Left renal cortex interstitium (tissue), 4 donors: ENCODE measurements at regions not wholly inside any gene's neighbourhood (a gene's known extent, or its start where the extent isn't known, plus 50 kb on each side); places are given as distances from the start of the nearest gene placed in this dataset.

Experiments used
- DNase-seq, 4 donors: peaks; one replicate each; pipeline ENCODE4 v3.0.0-alpha.2; 2013; ENCODE audit warnings: low read depth in 4 of 4, low spot score in 2 of 4, missing footprints in 1 of 4

GRCh38 chr12:53830631-53831030 is 78.9 kb upstream of the CISTR start:
- DNase-seq = no peak

GRCh38 chr12:53836119-53836655 is 84.4 kb upstream of the CISTR start:
- no peak for DNase-seq

- no peak for DNase-seq
Observed at GRCh38 chr12:53838978-53839377, 87.2 kb upstream of the CISTR start.

- DNase-seq = no peak
Observed at GRCh38 chr12:53840316-53840715, 88.5 kb upstream of the CISTR start.

GRCh38 chr12:53842686-53843085 is 90.9 kb upstream of the CISTR start:
- DNase-seq = no peak

- DNase-seq = no peak
Observed at GRCh38 chr12:53843545-53843944, 91.8 kb upstream of the CISTR start.

- no peak for DNase-seq
Observed at GRCh38 chr12:53844994-53845844, 93.4 kb upstream of the HOXC13 start.

GRCh38 chr12:53845932-53846331 is 92.7 kb upstream of the HOXC13 start:
- no peak for DNase-seq

GRCh38 chr12:53849113-53849512 is 89.5 kb upstream of the HOXC13 start:
- no peak for DNase-seq

GRCh38 chr12:53849656-53850055 is 89.0 kb upstream of the HOXC13 start:
- no peak for DNase-seq

GRCh38 chr12:53852061-53852460 is 86.6 kb upstream of the HOXC13 start:
- DNase-seq = no peak

GRCh38 chr12:53852992-53853391 is 85.6 kb upstream of the HOXC13 start:
- no peak for DNase-seq

- DNase-seq = no peak
Observed at GRCh38 chr12:53854701-53855316, 83.8 kb upstream of the HOXC13 start.

- no peak for DNase-seq
Observed at GRCh38 chr12:53856132-53856531, 82.5 kb upstream of the HOXC13 start.

- DNase-seq = no peak
Observed at GRCh38 chr12:53857666-53858065, 81.0 kb upstream of the HOXC13 start.

GRCh38 chr12:53860426-53861345 is 77.9 kb upstream of the HOXC13 start:
- DNase-seq = no peak

- DNase-seq = no peak
Observed at GRCh38 chr12:53862206-53862605, 76.4 kb upstream of the HOXC13 start.

GRCh38 chr12:53862831-53863230 is 75.8 kb upstream of the HOXC13 start:
- DNase-seq = no peak

GRCh38 chr12:53866727-53867126 is 71.9 kb upstream of the HOXC13 start:
- no peak for DNase-seq

GRCh38 chr12:53867216-53868012 is 71.2 kb upstream of the HOXC13 start:
- no peak for DNase-seq
